ENCODE measurements at regions not wholly inside any gene's neighbourhood (a gene's known extent, or its start where the extent isn't known, plus 50 kb on each side); places are given as distances from the start of the nearest gene placed in this dataset.

- DNase-seq: no peak
- Histone ChIP-seq H3K4me1 (no peaks in the 10 kb centered on the region), H3K36me3 (no peaks in the 10 kb centered on the region), H3K27me3 (peaks cover 0 to 31% (median 11%) of the 10 kb centered on the region in 3 donors), H3K9me3 (no peaks in the 10 kb centered on the region), H3K27ac (no peak overlapping the region), H3K4me3 (no peak overlapping the region)
- 92 to 97% methylated on average over 1 of the region's 1 CpG for WGBS, 2 donors
- intact Hi-C loops (cut with DNase I): no loop called here
- TF ChIP-seq POLR2A (IDR thresholded peaks at IDR 0.05) (no peak), CTCF (IDR thresholded peaks at IDR 0.05) (no peak), POLR2AphosphoS5 (IDR thresholded peaks at IDR 0.05) (no peak), EP300 (IDR thresholded peaks at IDR 0.05) (no peak)
Measured at GRCh38 chr22:48361099-48361639, 1466.5 kb downstream of the BRD1 start.

- H3K27me3 ChIP-seq: peaks cover 0 to 31% (median 11%) of the 10 kb centered on the region in 3 donors
- 74% methylated on average over 14 of the region's 14 CpGs for WGBS, 2 donors
- DNase-seq: no peak
Measured at GRCh38 chr22:48359613-48359965, 1468.1 kb downstream of the BRD1 start.

GRCh38 chr22:48358886-48359612, 1468.6 kb downstream of the BRD1 start:
- DNase-seq: peak; percentile 47
- Histone ChIP-seq H3K27ac (no peak overlapping the region), H3K9me3 (no peaks in the 10 kb centered on the region), H3K27me3 (peaks cover 0 to 31% (median 11%) of the 10 kb centered on the region in 3 donors), H3K4me3 (no peak overlapping the region), H3K36me3 (no peaks in the 10 kb centered on the region), H3K4me1 (no peaks in the 10 kb centered on the region)
- WGBS, 2 donors: 89 to 91% methylated on average over 18 of the region's 18 CpGs
- TF ChIP-seq CTCF (IDR thresholded peaks at IDR 0.05): no peak
- intact Hi-C loops (cut with DNase I): no loop called here

More at GRCh38 chr22:48359613-48359965, 1468.1 kb downstream of the BRD1 start:
- Histone ChIP-seq H3K4me1 (no peaks in the 10 kb centered on the region), H3K36me3 (no peaks in the 10 kb centered on the region), H3K4me3 (no peak overlapping the region), H3K9me3 (no peaks in the 10 kb centered on the region), H3K27ac (no peak overlapping the region)
- intact Hi-C loops (cut with DNase I): no loop called here
- TF ChIP-seq POLR2A (IDR thresholded peaks at IDR 0.05): no peak

DNA sequence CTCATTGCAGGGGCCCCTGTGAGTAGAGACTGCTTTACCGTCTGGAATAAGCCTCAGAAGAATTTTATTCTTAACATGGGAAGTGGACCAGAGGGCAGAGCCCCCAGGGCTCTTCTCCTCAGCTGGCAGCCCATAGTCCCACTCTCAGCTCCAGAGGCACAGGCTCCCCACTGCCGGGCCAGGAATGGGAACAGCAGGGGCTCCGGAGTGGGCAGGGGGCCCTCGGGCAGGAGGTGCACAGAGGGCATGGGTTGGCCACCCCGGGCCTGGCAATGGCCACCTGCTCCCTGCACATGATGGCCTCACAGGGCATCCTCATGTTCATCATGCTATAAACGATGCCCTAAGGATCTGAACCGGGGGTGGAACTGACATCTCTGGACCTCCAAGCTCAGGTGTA, 1469.7 kb downstream of the BRD1 start:
- DNase-seq: peak; percentile 14
- Histone ChIP-seq H3K4me1 (no peaks in the 10 kb centered on the region), H3K27me3 (peaks cover 0 to 31% (median 11%) of the 10 kb centered on the region in 3 donors), H3K27ac (no peak overlapping the region), H3K36me3 (no peaks in the 10 kb centered on the region), H3K4me3 (no peak overlapping the region), H3K9me3 (no peaks in the 10 kb centered on the region)
- TF ChIP-seq POLR2A (IDR thresholded peaks at IDR 0.05): no peak
- TF ChIP-seq EP300 (IDR thresholded peaks at IDR 0.05): no peak
- no peak for TF ChIP-seq POLR2AphosphoS5 (IDR thresholded peaks at IDR 0.05)
- intact Hi-C loops (cut with DNase I): no loop called here
- 89 to 90% methylated on average over 7 of the region's 7 CpGs for WGBS, 2 donors

- Histone ChIP-seq H3K4me1 (no peaks in the 10 kb centered on the region), H3K4me3 (no peak overlapping the region), H3K27ac (no peak overlapping the region), H3K36me3 (no peaks in the 10 kb centered on the region), H3K9me3 (no peaks in the 10 kb centered on the region), H3K27me3 (peaks cover 0 to 31% (median 11%) of the 10 kb centered on the region in 3 donors)
- intact Hi-C loops (cut with DNase I): no loop called here
- 65 to 81% methylated on average over 13 of the region's 13 CpGs for WGBS, 2 donors
- peak; percentile 37 for DNase-seq
- TF ChIP-seq EP300 (IDR thresholded peaks at IDR 0.05) (no peak), CTCF (IDR thresholded peaks at IDR 0.05) (no peak), POLR2AphosphoS5 (IDR thresholded peaks at IDR 0.05) (no peak), POLR2A (IDR thresholded peaks at IDR 0.05) (no peak)
Measured at GRCh38 chr22:48357196-48357595, 1470.5 kb downstream of the BRD1 start.
